HL-60 (cell line): ENCODE measurements at regions not wholly inside any gene's neighbourhood (a gene's known extent, or its start where the extent isn't known, plus 50 kb on each side); places are given as distances from the start of the nearest gene placed in this dataset.

Experiments used
- DNase-seq, 2 experiments: peaks; one replicate each; pipeline ENCODE4 v3.0.0-alpha.2; 2010 to 2020; ENCODE audit warnings: low read depth in 1 of 2, low spot score in 1 of 2
- H3K27ac ChIP-seq: fragments of 250-450 bp; sonication (Bioruptor Pico); replicated peaks from 2 replicates; pipeline ENCODE4 v1.5.1; 2020; ENCODE audit warnings: mild to moderate bottlenecking, moderate library complexity
- H3K27me3 ChIP-seq: fragments of 250-450 bp; sonication (Bioruptor Pico); 2 replicates; pipeline ENCODE4 v1.5.1; 2021; ENCODE audit warnings: mild to moderate bottlenecking, moderate library complexity; ENCODE audit not compliant: insufficient read depth, poor library complexity, severe bottlenecking
- H3K4me3 ChIP-seq: replicated peaks from 2 replicates; pipeline ENCODE4 v1.5.1; 2011; ENCODE audit warnings: mild to moderate bottlenecking, control low read depth, low read length; ENCODE audit not compliant: insufficient read depth
- GABPA ChIP-seq: IDR thresholded peaks from 2 replicates; pipeline ENCODE4 v1.6.1; 2012; ENCODE audit warnings: low read depth
- POLR2AphosphoS5 ChIP-seq: IDR thresholded peaks from 2 replicates; pipeline ENCODE4 v1.6.1; 2012; ENCODE audit warnings: low read depth
- SPI1 ChIP-seq: IDR thresholded peaks from 2 replicates; pipeline ENCODE4 v1.6.1; 2012; ENCODE audit warnings: low read depth, mild to moderate bottlenecking, borderline replicate concordance
- TF ChIP-seq, protein P1 (sequence below): IDR thresholded peaks from one replicate; pipeline ENCODE4 v1.5.1; 2011; ENCODE audit warnings: low read length, control low read depth, inconsistent platforms; ENCODE audit not compliant: insufficient read depth
- TF ChIP-seq, protein P2 (sequence below): IDR thresholded peaks from 2 replicates; pipeline ENCODE4 v1.6.1; 2012; ENCODE audit warnings: low read depth; ENCODE audit not compliant: insufficient replicate concordance

DNA sequence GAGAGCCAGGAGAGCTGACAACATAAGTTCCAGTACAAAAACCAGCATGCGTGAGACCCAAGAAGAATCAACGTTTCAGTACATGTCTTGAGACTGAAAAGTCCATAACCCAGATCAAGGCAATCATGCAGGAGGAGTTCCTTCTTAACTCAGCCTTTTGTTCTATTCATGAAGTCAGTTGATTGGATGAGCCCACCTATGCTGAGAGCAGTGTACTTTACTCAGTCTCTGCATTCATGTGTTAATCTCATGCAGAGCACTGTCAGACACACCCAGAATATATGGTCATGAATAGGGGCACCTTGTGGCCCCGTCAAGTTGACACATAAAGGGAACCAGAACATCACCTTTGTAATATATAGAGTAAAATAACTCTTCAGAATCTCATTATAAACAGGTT is 653.6 kb upstream of the CNTNAP5 start:
- TF ChIP-seq, protein P1, sequence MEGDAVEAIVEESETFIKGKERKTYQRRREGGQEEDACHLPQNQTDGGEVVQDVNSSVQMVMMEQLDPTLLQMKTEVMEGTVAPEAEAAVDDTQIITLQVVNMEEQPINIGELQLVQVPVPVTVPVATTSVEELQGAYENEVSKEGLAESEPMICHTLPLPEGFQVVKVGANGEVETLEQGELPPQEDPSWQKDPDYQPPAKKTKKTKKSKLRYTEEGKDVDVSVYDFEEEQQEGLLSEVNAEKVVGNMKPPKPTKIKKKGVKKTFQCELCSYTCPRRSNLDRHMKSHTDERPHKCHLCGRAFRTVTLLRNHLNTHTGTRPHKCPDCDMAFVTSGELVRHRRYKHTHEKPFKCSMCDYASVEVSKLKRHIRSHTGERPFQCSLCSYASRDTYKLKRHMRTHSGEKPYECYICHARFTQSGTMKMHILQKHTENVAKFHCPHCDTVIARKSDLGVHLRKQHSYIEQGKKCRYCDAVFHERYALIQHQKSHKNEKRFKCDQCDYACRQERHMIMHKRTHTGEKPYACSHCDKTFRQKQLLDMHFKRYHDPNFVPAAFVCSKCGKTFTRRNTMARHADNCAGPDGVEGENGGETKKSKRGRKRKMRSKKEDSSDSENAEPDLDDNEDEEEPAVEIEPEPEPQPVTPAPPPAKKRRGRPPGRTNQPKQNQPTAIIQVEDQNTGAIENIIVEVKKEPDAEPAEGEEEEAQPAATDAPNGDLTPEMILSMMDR, result no peak
- TF ChIP-seq, protein P2, sequence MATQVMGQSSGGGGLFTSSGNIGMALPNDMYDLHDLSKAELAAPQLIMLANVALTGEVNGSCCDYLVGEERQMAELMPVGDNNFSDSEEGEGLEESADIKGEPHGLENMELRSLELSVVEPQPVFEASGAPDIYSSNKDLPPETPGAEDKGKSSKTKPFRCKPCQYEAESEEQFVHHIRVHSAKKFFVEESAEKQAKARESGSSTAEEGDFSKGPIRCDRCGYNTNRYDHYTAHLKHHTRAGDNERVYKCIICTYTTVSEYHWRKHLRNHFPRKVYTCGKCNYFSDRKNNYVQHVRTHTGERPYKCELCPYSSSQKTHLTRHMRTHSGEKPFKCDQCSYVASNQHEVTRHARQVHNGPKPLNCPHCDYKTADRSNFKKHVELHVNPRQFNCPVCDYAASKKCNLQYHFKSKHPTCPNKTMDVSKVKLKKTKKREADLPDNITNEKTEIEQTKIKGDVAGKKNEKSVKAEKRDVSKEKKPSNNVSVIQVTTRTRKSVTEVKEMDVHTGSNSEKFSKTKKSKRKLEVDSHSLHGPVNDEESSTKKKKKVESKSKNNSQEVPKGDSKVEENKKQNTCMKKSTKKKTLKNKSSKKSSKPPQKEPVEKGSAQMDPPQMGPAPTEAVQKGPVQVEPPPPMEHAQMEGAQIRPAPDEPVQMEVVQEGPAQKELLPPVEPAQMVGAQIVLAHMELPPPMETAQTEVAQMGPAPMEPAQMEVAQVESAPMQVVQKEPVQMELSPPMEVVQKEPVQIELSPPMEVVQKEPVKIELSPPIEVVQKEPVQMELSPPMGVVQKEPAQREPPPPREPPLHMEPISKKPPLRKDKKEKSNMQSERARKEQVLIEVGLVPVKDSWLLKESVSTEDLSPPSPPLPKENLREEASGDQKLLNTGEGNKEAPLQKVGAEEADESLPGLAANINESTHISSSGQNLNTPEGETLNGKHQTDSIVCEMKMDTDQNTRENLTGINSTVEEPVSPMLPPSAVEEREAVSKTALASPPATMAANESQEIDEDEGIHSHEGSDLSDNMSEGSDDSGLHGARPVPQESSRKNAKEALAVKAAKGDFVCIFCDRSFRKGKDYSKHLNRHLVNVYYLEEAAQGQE, result no peak
- TF ChIP-seq SPI1, result no peak
- no peak overlapping the region for H3K27ac ChIP-seq
- no peak overlapping the region for H3K4me3 ChIP-seq
- no peaks in the 10 kb centered on the region for H3K27me3 ChIP-seq
- no peak for DNase-seq

DNA sequence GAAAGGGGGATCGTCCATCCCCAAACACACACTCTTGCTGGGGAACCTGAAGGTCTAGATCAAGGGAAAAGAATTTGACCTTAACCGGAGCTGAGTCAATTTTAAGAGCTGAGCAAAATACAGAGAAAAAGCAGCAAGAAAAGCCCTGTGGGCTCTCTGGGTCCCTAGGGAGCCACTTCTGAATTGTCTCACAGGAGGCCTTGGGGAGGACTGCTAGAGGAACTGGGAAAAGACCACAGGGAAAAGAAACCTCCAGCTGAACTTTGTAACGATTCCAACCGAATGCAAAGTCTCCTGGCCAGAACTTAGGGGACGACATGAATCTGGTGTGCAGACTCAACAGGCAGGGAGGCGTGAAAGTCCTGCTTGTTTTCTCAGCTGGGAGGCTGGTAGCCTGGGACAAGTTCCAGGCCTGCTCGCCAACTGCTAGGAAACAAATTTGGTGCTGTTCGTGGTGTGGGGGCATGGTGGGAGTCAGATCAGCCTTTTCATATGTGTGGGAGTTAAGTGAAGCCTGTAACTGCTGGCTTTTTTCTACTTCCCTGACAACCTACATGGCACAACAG is 644.6 kb upstream of the CNTNAP5 start:
- Histone ChIP-seq H3K27ac (no peak overlapping the region), H3K27me3 (no peaks in the 10 kb centered on the region), H3K4me3 (no peak overlapping the region)
- DNase-seq, result no peak
- TF ChIP-seq GABPA, result no peak
- no peak for TF ChIP-seq POLR2AphosphoS5
- TF ChIP-seq, protein P2, result no peak
- TF ChIP-seq, protein P1, result no peak
- no peak for TF ChIP-seq SPI1

DNA sequence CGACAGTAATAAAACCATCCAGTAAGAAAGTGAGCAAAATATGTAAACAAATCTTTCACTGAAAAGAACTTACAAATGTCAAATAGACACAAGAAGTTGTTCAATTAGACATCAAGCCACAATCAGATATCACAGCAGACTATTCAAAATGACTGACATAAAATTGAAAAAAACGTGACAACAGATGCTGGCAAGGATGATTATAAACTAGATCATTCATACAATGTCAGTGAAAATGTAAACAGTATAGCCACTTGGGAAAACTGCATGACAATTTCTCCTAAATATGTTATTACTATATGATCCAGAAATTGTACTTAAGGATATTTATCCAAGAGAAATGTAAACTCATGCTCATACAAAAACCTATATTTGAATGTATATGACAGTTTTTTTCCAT is 609.4 kb upstream of the CNTNAP5 start:
- TF ChIP-seq POLR2AphosphoS5 (no peak), GABPA (no peak), SPI1 (no peak)
- TF ChIP-seq, protein P1, result no peak
- TF ChIP-seq, protein P2, result no peak
- Histone ChIP-seq H3K27ac (no peak overlapping the region), H3K27me3 (no peaks in the 10 kb centered on the region), H3K4me3 (no peak overlapping the region)
- no peak for DNase-seq
